Astrocyte (in vitro differentiated cells and primary cell): ENCODE measurements at regions not wholly inside any gene's neighbourhood (a gene's known extent, or its start where the extent isn't known, plus 50 kb on each side); places are given as distances from the start of the nearest gene placed in this dataset.

Experiments used
- EZH2 ChIP-seq: IDR thresholded peaks from 2 replicates; pipeline ENCODE4 v1.6.1; 2012; ENCODE audit warnings: mild to moderate bottlenecking, low read length, inconsistent platforms; ENCODE audit not compliant: insufficient read depth
- TF ChIP-seq, protein P1 (sequence below): IDR thresholded peaks from 2 replicates; pipeline ENCODE4 v1.5.1; 2011; ENCODE audit warnings: low read depth, mild to moderate bottlenecking, inconsistent platforms, low read length, moderate library complexity; ENCODE audit not compliant: insufficient read depth

DNA sequence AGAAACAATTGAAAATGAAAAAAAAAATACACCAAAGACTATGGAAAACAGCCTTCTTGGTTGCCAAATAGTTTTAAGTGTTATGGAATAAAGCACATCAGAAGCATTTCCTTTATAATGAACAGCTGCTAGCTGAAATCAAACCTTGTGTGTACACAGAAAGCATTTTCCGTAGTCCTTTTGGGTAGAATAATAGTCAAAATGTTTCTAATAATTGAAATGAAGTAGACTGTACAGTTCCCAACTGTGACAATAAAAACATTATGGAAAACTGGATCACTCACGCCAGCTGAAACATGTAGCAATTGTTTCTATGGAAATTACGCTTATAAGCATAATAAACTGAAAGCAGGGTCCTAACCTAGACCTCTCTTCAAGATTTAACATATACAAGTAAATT lies 856.3 kb upstream of the B3GALT2 start:
- TF ChIP-seq, protein P1, sequence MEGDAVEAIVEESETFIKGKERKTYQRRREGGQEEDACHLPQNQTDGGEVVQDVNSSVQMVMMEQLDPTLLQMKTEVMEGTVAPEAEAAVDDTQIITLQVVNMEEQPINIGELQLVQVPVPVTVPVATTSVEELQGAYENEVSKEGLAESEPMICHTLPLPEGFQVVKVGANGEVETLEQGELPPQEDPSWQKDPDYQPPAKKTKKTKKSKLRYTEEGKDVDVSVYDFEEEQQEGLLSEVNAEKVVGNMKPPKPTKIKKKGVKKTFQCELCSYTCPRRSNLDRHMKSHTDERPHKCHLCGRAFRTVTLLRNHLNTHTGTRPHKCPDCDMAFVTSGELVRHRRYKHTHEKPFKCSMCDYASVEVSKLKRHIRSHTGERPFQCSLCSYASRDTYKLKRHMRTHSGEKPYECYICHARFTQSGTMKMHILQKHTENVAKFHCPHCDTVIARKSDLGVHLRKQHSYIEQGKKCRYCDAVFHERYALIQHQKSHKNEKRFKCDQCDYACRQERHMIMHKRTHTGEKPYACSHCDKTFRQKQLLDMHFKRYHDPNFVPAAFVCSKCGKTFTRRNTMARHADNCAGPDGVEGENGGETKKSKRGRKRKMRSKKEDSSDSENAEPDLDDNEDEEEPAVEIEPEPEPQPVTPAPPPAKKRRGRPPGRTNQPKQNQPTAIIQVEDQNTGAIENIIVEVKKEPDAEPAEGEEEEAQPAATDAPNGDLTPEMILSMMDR, result no peak
- TF ChIP-seq EZH2, result no peak
